ENCODE measurements at regions not wholly inside any gene's neighbourhood (a gene's known extent, or its start where the extent isn't known, plus 50 kb on each side); places are given as distances from the start of the nearest gene placed in this dataset.

DNA sequence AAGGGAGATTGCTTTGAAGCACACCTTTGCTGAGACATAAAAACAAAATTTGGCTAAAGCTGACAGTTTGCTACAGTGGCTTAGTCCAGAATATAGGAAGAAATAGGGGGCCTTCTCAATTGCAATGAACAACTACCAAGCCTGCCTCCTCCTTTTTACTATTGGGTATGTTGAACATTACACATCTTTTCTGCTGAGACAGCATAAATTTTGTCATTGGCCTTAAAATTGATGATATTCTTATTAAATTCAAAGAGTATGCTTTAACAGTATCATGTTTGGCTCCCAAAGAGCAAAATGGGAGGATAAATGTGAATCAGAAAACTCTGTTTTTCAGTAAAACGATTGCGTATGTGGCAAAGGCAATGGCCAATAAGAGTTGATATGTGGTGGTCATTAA is 721.9 kb upstream of the IGFBP7 start:
- TF ChIP-seq ZNF341 (tag by site-specific recombination; IDR thresholded peaks at IDR 0.05; ENCODE audit: low read depth) (no peak), ZBTB48 (tag by site-specific recombination; IDR thresholded peaks at IDR 0.05) (no peak), ZNF138 (tag by site-specific recombination; IDR thresholded peaks at IDR 0.05; ENCODE audit: borderline replicate concordance) (no peak), BCL11A (tag by site-specific recombination; IDR thresholded peaks at IDR 0.05; ENCODE audit: low read depth) (no peak), PRDM4 (tag by site-specific recombination; IDR thresholded peaks at IDR 0.05) (no peak), ZNF354C (tag by site-specific recombination; IDR thresholded peaks at IDR 0.05; ENCODE audit: borderline replicate concordance, low read depth) (no peak), ZNF416 (tag by site-specific recombination; IDR thresholded peaks at IDR 0.05) (no peak), FEZF1 (tag by site-specific recombination; IDR thresholded peaks at IDR 0.05) (no peak), KLF17 (tag by site-specific recombination; IDR thresholded peaks at IDR 0.05) (no peak), ZNF626 (tag by site-specific recombination; IDR thresholded peaks at IDR 0.05) (no peak), ZNF660 (tag by site-specific recombination; IDR thresholded peaks at IDR 0.05) (no peak), ZNF133 (tag by site-specific recombination; IDR thresholded peaks at IDR 0.05) (no peak), GLIS1 (tag by site-specific recombination; IDR thresholded peaks at IDR 0.05) (no peak), ZSCAN4 (tag by site-specific recombination; IDR thresholded peaks at IDR 0.05) (no peak), ZNF629 (tag by site-specific recombination; IDR thresholded peaks at IDR 0.05) (no peak), ZNF549 (tag by site-specific recombination; IDR thresholded peaks at IDR 0.05) (no peak), KLF16 (tag by site-specific recombination; IDR thresholded peaks at IDR 0.05) (no peak), ZNF394 (tag by site-specific recombination; IDR thresholded peaks at IDR 0.05; ENCODE audit: borderline replicate concordance) (no peak), ZBTB17 (tag by site-specific recombination; IDR thresholded peaks at IDR 0.05) (no peak), ZNF10 (tag by site-specific recombination; IDR thresholded peaks at IDR 0.05) (no peak)
- CTCF ChIA-PET, result no interaction called here
- no peaks in the 10 kb centered on the region for H3K9me3 ChIP-seq (ENCODE audit: control insufficient read depth, insufficient read depth, low read depth, low read length)
- no peak overlapping the region for H3K27ac ChIP-seq (ENCODE audit: extremely low read depth, low read depth, low read length)
- H3K36me3 ChIP-seq (ENCODE audit: control insufficient read depth in 2 of 2, insufficient read depth in 1 of 2, low read length in 2 of 2), result no peaks in the 10 kb centered on the region
- H3K4me1 ChIP-seq (ENCODE audit: control insufficient read depth, insufficient read depth, low read length), result no peaks in the 10 kb centered on the region
- H3K4me3 ChIP-seq (ENCODE audit: low read depth, low read length), result no peak overlapping the region
- POLR2A ChIA-PET, result no interaction called here

DNA sequence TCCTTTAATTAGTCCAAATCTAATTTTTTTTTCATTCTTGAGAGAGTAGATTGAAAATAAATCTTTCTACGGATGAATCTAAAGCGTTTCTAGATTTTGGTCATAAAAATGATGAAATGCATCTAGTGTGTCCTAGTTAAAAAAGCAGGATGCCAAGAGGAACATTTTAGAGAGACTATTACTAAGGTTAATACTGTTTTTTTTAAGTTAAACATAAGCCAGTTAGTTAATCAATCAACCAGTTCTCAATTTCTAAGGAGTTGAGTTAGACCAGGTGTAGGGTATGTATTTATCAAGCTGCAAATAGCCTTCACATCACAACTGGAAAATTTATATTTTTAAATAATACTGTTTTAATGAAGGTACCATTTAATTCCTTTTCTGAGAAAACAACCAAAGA is 679.5 kb upstream of the IGFBP7 start:
- POLR2A ChIA-PET, result no interaction called here
- H3K9me3 ChIP-seq (ENCODE audit: control insufficient read depth, insufficient read depth, low read depth, low read length), result no peaks in the 10 kb centered on the region
- no peaks in the 10 kb centered on the region for H3K4me1 ChIP-seq (ENCODE audit: control insufficient read depth, insufficient read depth, low read length)
- H3K4me3 ChIP-seq (ENCODE audit: low read depth, low read length), result no peak overlapping the region
- no peak overlapping the region for H3K27ac ChIP-seq (ENCODE audit: extremely low read depth, low read depth, low read length)
- TF ChIP-seq, protein P1, sequence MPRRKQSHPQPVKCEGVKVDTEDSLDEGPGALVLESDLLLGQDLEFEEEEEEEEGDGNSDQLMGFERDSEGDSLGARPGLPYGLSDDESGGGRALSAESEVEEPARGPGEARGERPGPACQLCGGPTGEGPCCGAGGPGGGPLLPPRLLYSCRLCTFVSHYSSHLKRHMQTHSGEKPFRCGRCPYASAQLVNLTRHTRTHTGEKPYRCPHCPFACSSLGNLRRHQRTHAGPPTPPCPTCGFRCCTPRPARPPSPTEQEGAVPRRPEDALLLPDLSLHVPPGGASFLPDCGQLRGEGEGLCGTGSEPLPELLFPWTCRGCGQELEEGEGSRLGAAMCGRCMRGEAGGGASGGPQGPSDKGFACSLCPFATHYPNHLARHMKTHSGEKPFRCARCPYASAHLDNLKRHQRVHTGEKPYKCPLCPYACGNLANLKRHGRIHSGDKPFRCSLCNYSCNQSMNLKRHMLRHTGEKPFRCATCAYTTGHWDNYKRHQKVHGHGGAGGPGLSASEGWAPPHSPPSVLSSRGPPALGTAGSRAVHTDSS (tag by site-specific recombination; IDR thresholded peaks at IDR 0.05), result no peak
- TF ChIP-seq SETDB1 (IDR thresholded peaks at IDR 0.05; ENCODE audit: insufficient read length, low read length), result no peak
- no peaks in the 10 kb centered on the region for H3K36me3 ChIP-seq (ENCODE audit: control insufficient read depth in 2 of 2, insufficient read depth in 1 of 2, low read length in 2 of 2)
- CTCF ChIA-PET, result no interaction called here
